ENCODE measurements at regions not wholly inside any gene's neighbourhood (a gene's known extent, or its start where the extent isn't known, plus 50 kb on each side); places are given as distances from the start of the nearest gene placed in this dataset.
"Not testable (repeated sequence)": the region's sequence is repeated elsewhere in the genome, so short reads cannot be mapped to it uniquely, and the experiment has no call there.

DNA sequence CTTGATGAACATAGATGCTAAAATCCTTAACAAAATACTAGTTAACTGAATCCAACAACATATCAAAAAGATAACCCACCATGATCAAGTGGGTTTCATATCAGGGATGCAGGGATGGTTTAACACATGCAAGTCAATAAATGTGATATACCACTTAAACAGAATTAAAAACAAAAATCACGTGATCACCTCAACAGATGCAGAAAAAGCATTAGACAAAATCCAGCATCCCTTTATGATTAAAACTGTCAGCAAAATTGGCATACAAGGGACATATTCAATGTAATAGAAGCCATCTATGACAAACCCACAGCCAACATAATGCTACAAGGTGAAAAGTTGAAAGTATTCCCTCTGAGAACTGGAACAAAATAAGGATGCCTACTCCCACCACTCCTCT, 124.7 kb upstream of the SOX21 start:
- TF ChIP-seq, protein P1, sequence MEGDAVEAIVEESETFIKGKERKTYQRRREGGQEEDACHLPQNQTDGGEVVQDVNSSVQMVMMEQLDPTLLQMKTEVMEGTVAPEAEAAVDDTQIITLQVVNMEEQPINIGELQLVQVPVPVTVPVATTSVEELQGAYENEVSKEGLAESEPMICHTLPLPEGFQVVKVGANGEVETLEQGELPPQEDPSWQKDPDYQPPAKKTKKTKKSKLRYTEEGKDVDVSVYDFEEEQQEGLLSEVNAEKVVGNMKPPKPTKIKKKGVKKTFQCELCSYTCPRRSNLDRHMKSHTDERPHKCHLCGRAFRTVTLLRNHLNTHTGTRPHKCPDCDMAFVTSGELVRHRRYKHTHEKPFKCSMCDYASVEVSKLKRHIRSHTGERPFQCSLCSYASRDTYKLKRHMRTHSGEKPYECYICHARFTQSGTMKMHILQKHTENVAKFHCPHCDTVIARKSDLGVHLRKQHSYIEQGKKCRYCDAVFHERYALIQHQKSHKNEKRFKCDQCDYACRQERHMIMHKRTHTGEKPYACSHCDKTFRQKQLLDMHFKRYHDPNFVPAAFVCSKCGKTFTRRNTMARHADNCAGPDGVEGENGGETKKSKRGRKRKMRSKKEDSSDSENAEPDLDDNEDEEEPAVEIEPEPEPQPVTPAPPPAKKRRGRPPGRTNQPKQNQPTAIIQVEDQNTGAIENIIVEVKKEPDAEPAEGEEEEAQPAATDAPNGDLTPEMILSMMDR (IDR thresholded peaks at IDR 0.05) = not testable (repeated sequence)
- not testable (repeated sequence) for TF ChIP-seq POLR2AphosphoS5 (IDR thresholded peaks at IDR 0.05)

Data from prostate gland (tissue), 2 donors.